ENCODE measurements at regions not wholly inside any gene's neighbourhood (a gene's known extent, or its start where the extent isn't known, plus 50 kb on each side); places are given as distances from the start of the nearest gene placed in this dataset.

- Histone ChIP-seq H3K4me3 (no peak overlapping the region), H3K36me3 (no peaks in the 10 kb centered on the region), H3K27ac (no peak overlapping the region), H3K27me3 (no peaks in the 10 kb centered on the region), H3K9me3 (no peaks in the 10 kb centered on the region), H3K4me1 (peaks cover 0 to 12% (median 4%) of the 10 kb centered on the region in 4 donors)
- intact Hi-C loops (cut with DNase I; ENCODE audit: low total_unique reads), result no loop called here
- TF ChIP-seq CTCF (IDR thresholded peaks at IDR 0.05), result no peak
- DNase-seq, result no peak
Measured at GRCh38 chr3:175868626-175869025, 1009.5 kb downstream of the NAALADL2 start.

- H3K27ac ChIP-seq, result no peak overlapping the region
- no peaks in the 10 kb centered on the region for H3K27me3 ChIP-seq
- DNase-seq, result no peak
- no peak for TF ChIP-seq CTCF (IDR thresholded peaks at IDR 0.05)
- no peaks in the 10 kb centered on the region for H3K36me3 ChIP-seq
- H3K4me3 ChIP-seq, result no peak overlapping the region
- no peaks in the 10 kb centered on the region for H3K9me3 ChIP-seq
- intact Hi-C loops (cut with DNase I; ENCODE audit: low total_unique reads), result no loop called here
- H3K4me1 ChIP-seq, result peaks cover 0 to 12% (median 4%) of the 10 kb centered on the region in 4 donors
Measured at GRCh38 chr3:175865724-175866123, 1006.6 kb downstream of the NAALADL2 start.

GRCh38 chr3:175861916-175862315 is 1002.8 kb downstream of the NAALADL2 start:
- no peaks in the 10 kb centered on the region for H3K36me3 ChIP-seq
- H3K9me3 ChIP-seq, result no peaks in the 10 kb centered on the region
- no peak overlapping the region for H3K4me3 ChIP-seq
- no peak for DNase-seq
- H3K27ac ChIP-seq, result no peak overlapping the region
- no peaks in the 10 kb centered on the region for H3K27me3 ChIP-seq
- intact Hi-C loops (cut with DNase I; ENCODE audit: low total_unique reads), result no loop called here
- TF ChIP-seq CTCF (IDR thresholded peaks at IDR 0.05), result no peak
- H3K4me1 ChIP-seq, result peaks cover 0 to 12% (median 4%) of the 10 kb centered on the region in 4 donors
